ENCODE measurements at regions not wholly inside any gene's neighbourhood (a gene's known extent, or its start where the extent isn't known, plus 50 kb on each side); places are given as distances from the start of the nearest gene placed in this dataset.

DNA sequence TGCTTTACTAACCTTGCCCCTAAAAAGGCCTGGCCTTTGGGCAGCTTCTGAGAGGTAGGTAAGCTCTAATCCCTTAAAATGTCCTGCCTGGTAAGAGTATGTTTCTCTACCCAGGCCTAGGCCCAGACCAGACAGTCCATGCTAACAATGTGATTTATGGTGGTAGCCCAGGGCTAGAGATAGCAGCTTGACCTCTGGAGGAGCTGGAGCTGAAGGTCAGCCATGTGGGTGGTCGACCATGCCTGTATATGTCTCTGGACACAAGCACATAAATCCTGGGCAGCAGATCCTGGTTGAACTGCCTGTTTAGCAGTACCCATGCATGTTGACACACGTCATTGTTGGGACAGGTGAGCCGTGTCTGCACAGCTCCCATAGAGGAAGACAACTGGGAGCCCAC lies 62.1 kb upstream of the PHACTR1 start:
- no peak overlapping the region for H3K4me3 ChIP-seq (ENCODE audit: extremely low read depth in 1 of 4, insufficient read depth in 2 of 4, low read depth in 3 of 4, low read length in 4 of 4)
- H4K20me1 ChIP-seq (replicated peaks in 1 of 2; ENCODE audit: control insufficient read depth in 1 of 2, insufficient read depth in 2 of 2, low read length in 2 of 2), result no peaks in the 10 kb centered on the region
- peaks cover 2% of the 10 kb centered on the region; the same call in 1 of the 2 replicates for H3K23me2 ChIP-seq (ENCODE audit: low read depth, low read length)
- H3K79me1 ChIP-seq (ENCODE audit: low read depth, low read length), result no peaks in the 10 kb centered on the region
- H3K18ac ChIP-seq (ENCODE audit: extremely low read depth, low read length), result no peak overlapping the region
- H3K27ac ChIP-seq (ENCODE audit: low read depth, low read length), result no peak overlapping the region
- H3K79me2 ChIP-seq (ENCODE audit: control insufficient read depth in 1 of 2, insufficient read depth in 2 of 2, low read length in 2 of 2), result no peaks in the 10 kb centered on the region
- no peak overlapping the region for H3K4me2 ChIP-seq (ENCODE audit: insufficient read depth in 1 of 2, low read depth in 2 of 2, low read length in 2 of 2)
- H2BK120ac ChIP-seq (replicated peaks; ENCODE audit: low read depth, low read length), result no peak overlapping the region
- no peak overlapping the region for H2BK15ac ChIP-seq (ENCODE audit: low read length)
- DNase-seq (ENCODE audit: low read depth in 1 of 2, low spot score in 2 of 2) (no peak), FAIRE-seq (no peak)
- no peak overlapping the region for H4K5ac ChIP-seq (ENCODE audit: insufficient read length, low read depth, low read length)
- no peak overlapping the region for H2AK5ac ChIP-seq (ENCODE audit: low read depth, low read length)
- no peak overlapping the region for H3K4ac ChIP-seq (replicated peaks; ENCODE audit: insufficient read length, low read depth, low read length)
- H2BK20ac ChIP-seq (ENCODE audit: low read length), result no peak overlapping the region
- no peak overlapping the region for H2BK12ac ChIP-seq (ENCODE audit: low read depth, low read length)
- no peak overlapping the region for H2BK5ac ChIP-seq (ENCODE audit: low read depth, low read length)
- H4K8ac ChIP-seq (ENCODE audit: extremely low read depth, insufficient read depth, low read length), result no peak overlapping the region
- no peak overlapping the region for H4K91ac ChIP-seq (replicated peaks; ENCODE audit: insufficient read length, low read length)
- H3K4me1 ChIP-seq (replicated peaks in 1 of 4; ENCODE audit: control insufficient read depth in 3 of 4, insufficient read depth in 4 of 4, low read length in 3 of 4), result peaks cover 0 to 6% (median 0%) of the 10 kb centered on the region in 4 experiments; a peak in 2 of 7 replicates
- H3K27me3 ChIP-seq (replicated peaks in 1 of 4; ENCODE audit: control insufficient read depth in 3 of 4, extremely low read depth in 1 of 4, insufficient read depth in 3 of 4, low read length in 3 of 4), result peaks cover 0 to 7% (median under 1%) of the 10 kb centered on the region in 4 experiments; a peak in 4 of 7 replicates
- no peak overlapping the region for H3K56ac ChIP-seq (replicated peaks; ENCODE audit: insufficient read length, low read depth, low read length)
- H3K14ac ChIP-seq (ENCODE audit: insufficient read length), result no peak overlapping the region
- no peak overlapping the region for H3K9ac ChIP-seq (replicated peaks in 1 of 4; ENCODE audit: extremely low read depth in 1 of 4, low read depth in 3 of 4, low read length in 3 of 4)
- no peak overlapping the region for H3K23ac ChIP-seq (ENCODE audit: insufficient read length)
- H2AFZ ChIP-seq (ENCODE audit: low read length), result no peak overlapping the region
- ChIA-PET POLR2A (ENCODE audit: partially characterized antibody) (no interaction called here), CTCF (ENCODE audit: partially characterized antibody) (interaction anchor here (1.9 kb wide), 2 partner anchors 16 to 445 kb away, joined by 4 to 11 read pairs; no protein-coding TSS in a partner anchor)
- no peaks in the 10 kb centered on the region for H3K36me3 ChIP-seq (ENCODE audit: control insufficient read depth in 2 of 4, insufficient read depth in 4 of 4, low read length in 3 of 4)
- no peak for TF ChIP-seq SP4 (IDR thresholded peaks at IDR 0.05; ENCODE audit: low read length)
- TF ChIP-seq PHF8 (conservative IDR thresholded peaks at IDR 0.05; ENCODE audit: low read depth, low read length), result no peak
- no peak for TF ChIP-seq RAD21 (IDR thresholded peaks at IDR 0.05 in 1 of 2, conservative IDR thresholded peaks at IDR 0.05 in 1 of 2; ENCODE audit: low read depth in 2 of 2, low read length in 2 of 2)
- TF ChIP-seq, protein P1, sequence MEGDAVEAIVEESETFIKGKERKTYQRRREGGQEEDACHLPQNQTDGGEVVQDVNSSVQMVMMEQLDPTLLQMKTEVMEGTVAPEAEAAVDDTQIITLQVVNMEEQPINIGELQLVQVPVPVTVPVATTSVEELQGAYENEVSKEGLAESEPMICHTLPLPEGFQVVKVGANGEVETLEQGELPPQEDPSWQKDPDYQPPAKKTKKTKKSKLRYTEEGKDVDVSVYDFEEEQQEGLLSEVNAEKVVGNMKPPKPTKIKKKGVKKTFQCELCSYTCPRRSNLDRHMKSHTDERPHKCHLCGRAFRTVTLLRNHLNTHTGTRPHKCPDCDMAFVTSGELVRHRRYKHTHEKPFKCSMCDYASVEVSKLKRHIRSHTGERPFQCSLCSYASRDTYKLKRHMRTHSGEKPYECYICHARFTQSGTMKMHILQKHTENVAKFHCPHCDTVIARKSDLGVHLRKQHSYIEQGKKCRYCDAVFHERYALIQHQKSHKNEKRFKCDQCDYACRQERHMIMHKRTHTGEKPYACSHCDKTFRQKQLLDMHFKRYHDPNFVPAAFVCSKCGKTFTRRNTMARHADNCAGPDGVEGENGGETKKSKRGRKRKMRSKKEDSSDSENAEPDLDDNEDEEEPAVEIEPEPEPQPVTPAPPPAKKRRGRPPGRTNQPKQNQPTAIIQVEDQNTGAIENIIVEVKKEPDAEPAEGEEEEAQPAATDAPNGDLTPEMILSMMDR (IDR thresholded peaks at IDR 0.05; ENCODE audit: control extremely low read depth in 1 of 3, insufficient read depth in 1 of 3, low read depth in 1 of 3, low read length in 3 of 3), result no peak
- TF ChIP-seq RFX5 (IDR thresholded peaks at IDR 0.05; ENCODE audit: borderline replicate concordance, low read depth, low read length), result no peak
- no peak for TF ChIP-seq SIX5 (IDR thresholded peaks at IDR 0.05; ENCODE audit: low read depth, low read length)
- TF ChIP-seq SAP30 (IDR thresholded peaks at IDR 0.05; ENCODE audit: insufficient read depth, insufficient replicate concordance, low read length), result no peak
- no peak for TF ChIP-seq HDAC2 (IDR thresholded peaks at IDR 0.05; ENCODE audit: borderline replicate concordance in 1 of 2, low read depth in 2 of 2, low read length in 2 of 2)
- TF ChIP-seq FOSL1 (IDR thresholded peaks at IDR 0.05; ENCODE audit: insufficient read depth, low read depth, low read length), result no peak
- TF ChIP-seq SUZ12 (IDR thresholded peaks at IDR 0.05; ENCODE audit: low read length), result no peak
- WGBS, 2 experiments (ENCODE audit: extremely low coverage in 1 of 2, insufficient coverage in 1 of 2, insufficient read length in 1 of 2, insufficient replicate concordance in 2 of 2, low coverage in 1 of 2, low lambda C conversion rate in 2 of 2, missing lambda C conversion rate in 1 of 2), result 69% methylated on average over 3 of the region's 3 CpGs; no CpG with 5 or more reads in 1 of the 2 experiments
- peaks cover 3% of the 10 kb centered on the region in 2 experiments; a peak in 1 of 4 replicates for H3K9me3 ChIP-seq (ENCODE audit: insufficient read depth in 2 of 2, low read depth in 1 of 2, low read length in 1 of 2)

Data from H1 (cell line).